ENCODE measurements at regions not wholly inside any gene's neighbourhood (a gene's known extent, or its start where the extent isn't known, plus 50 kb on each side); places are given as distances from the start of the nearest gene placed in this dataset.

GRCh38 chr6:121904559-121904958 lies 469.1 kb downstream of the GJA1 start:
- H3K27me3 Mint-ChIP-seq (ENCODE audit: unreplicated experiment) = peaks cover 10% of the 10 kb centered on the region
- H3K36me3 Mint-ChIP-seq (ENCODE audit: unreplicated experiment) = peaks cover 7% of the 10 kb centered on the region
- H3K4me1 Mint-ChIP-seq (ENCODE audit: unreplicated experiment) = no peaks in the 10 kb centered on the region
- peaks cover 13% of the 10 kb centered on the region for H3K9me3 Mint-ChIP-seq (ENCODE audit: unreplicated experiment)
- no peak for DNase-seq (ENCODE audit: extremely low spot score, unreplicated experiment)
- no peak for TF ChIP-seq CTCF (IDR thresholded peaks at IDR 0.05)
- no peak overlapping the region for H3K4me3 Mint-ChIP-seq (ENCODE audit: unreplicated experiment)
- H3K27ac Mint-ChIP-seq (ENCODE audit: unreplicated experiment) = no peak overlapping the region

GRCh38 chr6:121912905-121913304 lies 477.5 kb downstream of the GJA1 start:
- Mint-ChIP-seq H3K4me1 (ENCODE audit: unreplicated experiment) (peaks cover 3% of the 10 kb centered on the region), H3K4me3 (ENCODE audit: unreplicated experiment) (no peak overlapping the region), H3K27ac (ENCODE audit: unreplicated experiment) (no peak overlapping the region), H3K27me3 (ENCODE audit: unreplicated experiment) (peaks cover 19% of the 10 kb centered on the region), H3K9me3 (ENCODE audit: unreplicated experiment) (peaks cover 25% of the 10 kb centered on the region), H3K36me3 (ENCODE audit: unreplicated experiment) (peaks cover 12% of the 10 kb centered on the region)
- DNase-seq (ENCODE audit: extremely low spot score, unreplicated experiment) = no peak
- no peak for TF ChIP-seq CTCF (IDR thresholded peaks at IDR 0.05)

- H3K36me3 Mint-ChIP-seq (ENCODE audit: unreplicated experiment) = no peaks in the 10 kb centered on the region
- peaks cover 5% of the 10 kb centered on the region for H3K9me3 Mint-ChIP-seq (ENCODE audit: unreplicated experiment)
- peaks cover 46% of the 10 kb centered on the region for H3K27me3 Mint-ChIP-seq (ENCODE audit: unreplicated experiment)
- TF ChIP-seq CTCF (IDR thresholded peaks at IDR 0.05) = no peak
- H3K4me3 Mint-ChIP-seq (ENCODE audit: unreplicated experiment) = no peak overlapping the region
- H3K27ac Mint-ChIP-seq (ENCODE audit: unreplicated experiment) = no peak overlapping the region
- H3K4me1 Mint-ChIP-seq (ENCODE audit: unreplicated experiment) = peaks cover 4% of the 10 kb centered on the region
- no peak for DNase-seq (ENCODE audit: extremely low spot score, unreplicated experiment)
These were observed 481.9 kb downstream of the GJA1 start for GRCh38 chr6:121917263-121917829.

- Mint-ChIP-seq H3K4me3 (ENCODE audit: unreplicated experiment) (no peak overlapping the region), H3K27ac (ENCODE audit: unreplicated experiment) (no peak overlapping the region), H3K27me3 (ENCODE audit: unreplicated experiment) (peaks cover 51% of the 10 kb centered on the region), H3K9me3 (ENCODE audit: unreplicated experiment) (peaks cover 5% of the 10 kb centered on the region), H3K4me1 (ENCODE audit: unreplicated experiment) (peaks cover 3% of the 10 kb centered on the region), H3K36me3 (ENCODE audit: unreplicated experiment) (no peaks in the 10 kb centered on the region)
- TF ChIP-seq CTCF (IDR thresholded peaks at IDR 0.05) = no peak
- no peak for DNase-seq (ENCODE audit: extremely low spot score, unreplicated experiment)
These were observed 481.5 kb upstream of the HSF2 start for GRCh38 chr6:121917834-121918559.

GRCh38 chr6:121920616-121921015 lies 478.8 kb upstream of the HSF2 start:
- Mint-ChIP-seq H3K27me3 (ENCODE audit: unreplicated experiment) (peaks cover 58% of the 10 kb centered on the region), H3K36me3 (ENCODE audit: unreplicated experiment) (no peaks in the 10 kb centered on the region), H3K4me1 (ENCODE audit: unreplicated experiment) (peaks cover 9% of the 10 kb centered on the region), H3K9me3 (ENCODE audit: unreplicated experiment) (no peaks in the 10 kb centered on the region), H3K27ac (ENCODE audit: unreplicated experiment) (no peak overlapping the region), H3K4me3 (ENCODE audit: unreplicated experiment) (no peak overlapping the region)
- no peak for DNase-seq (ENCODE audit: extremely low spot score, unreplicated experiment)
- no peak for TF ChIP-seq CTCF (IDR thresholded peaks at IDR 0.05)
